H9 (cell line): ENCODE measurements at regions not wholly inside any gene's neighbourhood (a gene's known extent, or its start where the extent isn't known, plus 50 kb on each side); places are given as distances from the start of the nearest gene placed in this dataset.

ENCODE experiments used
- DNase-seq: peaks from one replicate; pipeline ENCODE4 v3.0.0-alpha.2; 2017
- H2AFZ ChIP-seq: one replicate; pipeline ENCODE4 v1.6.1; 2013; ENCODE audit warnings: mild to moderate bottlenecking, low read length, control low read depth, moderate library complexity
- H2AK5ac ChIP-seq: 2 replicates; pipeline ENCODE4 v1.6.1; 2013; ENCODE audit warnings: low read length, control low read depth, mixed read lengths; ENCODE audit not compliant: insufficient read length
- H2BK120ac ChIP-seq: one replicate; pipeline ENCODE4 v1.6.1; 2013; ENCODE audit warnings: low read depth, mild to moderate bottlenecking, low read length, control low read depth, inconsistent platforms; ENCODE audit not compliant: poor library complexity, severe bottlenecking
- H2BK12ac ChIP-seq: 2 replicates; pipeline ENCODE4 v1.6.1; 2013; ENCODE audit warnings: low read length, control low read depth, mixed read lengths, low read depth; ENCODE audit not compliant: insufficient read length
- H2BK15ac ChIP-seq: 2 replicates; pipeline ENCODE4 v1.6.1; 2013; ENCODE audit warnings: low read depth, low read length, control low read depth
- H2BK20ac ChIP-seq: one replicate; pipeline ENCODE4 v1.6.1; 2013; ENCODE audit warnings: low read depth, mild to moderate bottlenecking, low read length, control low read depth, inconsistent platforms; ENCODE audit not compliant: poor library complexity, severe bottlenecking
- H2BK5ac ChIP-seq: 2 replicates; pipeline ENCODE4 v1.6.1; 2013; ENCODE audit warnings: low read length, control low read depth, mixed read lengths; ENCODE audit not compliant: insufficient read length
- H3K14ac ChIP-seq: 2 replicates; pipeline ENCODE4 v1.6.1; 2013; ENCODE audit warnings: low read length, control low read depth; ENCODE audit not compliant: insufficient read depth
- H3K18ac ChIP-seq: 2 replicates; pipeline ENCODE4 v1.6.1; 2013; ENCODE audit warnings: low read depth, mild to moderate bottlenecking, mixed read lengths, low read length, control low read depth; ENCODE audit not compliant: insufficient read length
- H3K23ac ChIP-seq: 2 replicates; pipeline ENCODE4 v1.6.1; 2013; ENCODE audit warnings: low read length, control low read depth, mixed read lengths, low read depth; ENCODE audit not compliant: insufficient read length
- H3K23me2 ChIP-seq: 2 replicates; pipeline ENCODE4 v1.6.1; 2013; ENCODE audit warnings: low read depth, mild to moderate bottlenecking, mixed read lengths, low read length, control low read depth; ENCODE audit not compliant: insufficient read length, poor library complexity, severe bottlenecking
- H3K27ac ChIP-seq: 2 replicates; pipeline ENCODE4 v1.5.1; 2013; ENCODE audit warnings: low read length, control low read depth, mixed read lengths, low read depth; ENCODE audit not compliant: insufficient read length
- H3K27me3 ChIP-seq: 2 replicates; pipeline ENCODE4 v1.6.1; 2013; ENCODE audit warnings: low read length, control low read depth, inconsistent platforms; ENCODE audit not compliant: insufficient read depth
- H3K4ac ChIP-seq: 2 replicates; pipeline ENCODE4 v1.6.1; 2013; ENCODE audit warnings: low read depth, mild to moderate bottlenecking, control low read depth, inconsistent platforms, low read length, moderate library complexity
- H3K4me1 ChIP-seq: 2 replicates; pipeline ENCODE4 v1.6.1; 2013; ENCODE audit warnings: low read length, control low read depth, inconsistent platforms; ENCODE audit not compliant: insufficient read depth
- H3K4me2 ChIP-seq: 2 replicates; pipeline ENCODE4 v1.6.1; 2013; ENCODE audit warnings: low read length, control low read depth, mixed read lengths; ENCODE audit not compliant: insufficient read length, insufficient read depth
- H3K56ac ChIP-seq: 2 replicates; pipeline ENCODE4 v1.6.1; 2013; ENCODE audit warnings: low read depth, mild to moderate bottlenecking, mixed read lengths, low read length, control low read depth; ENCODE audit not compliant: insufficient read length
- H3K79me1 ChIP-seq: 2 replicates; pipeline ENCODE4 v1.6.1; 2013; ENCODE audit warnings: low read depth, mild to moderate bottlenecking, moderate library complexity, low read length, control low read depth, inconsistent platforms; ENCODE audit not compliant: insufficient read depth, poor library complexity, severe bottlenecking
- H3K79me2 ChIP-seq: 2 replicates; pipeline ENCODE4 v1.6.1; 2013; ENCODE audit warnings: low read length, control low read depth, inconsistent platforms; ENCODE audit not compliant: insufficient read depth
- H3K9ac ChIP-seq: 2 replicates; pipeline ENCODE4 v1.6.1; 2013; ENCODE audit warnings: low read length, control low read depth, mixed read lengths; ENCODE audit not compliant: insufficient read length; ENCODE audit errors: extremely low read depth
- H3K9me3 ChIP-seq: one replicate; pipeline ENCODE4 v1.6.1; 2013; ENCODE audit warnings: low read depth, low read length, inconsistent platforms; ENCODE audit not compliant: control insufficient read depth
- H3T11ph ChIP-seq: one replicate; pipeline ENCODE4 v1.6.1; 2013; ENCODE audit warnings: mild to moderate bottlenecking, low read length, control low read depth, inconsistent platforms
- H4K20me1 ChIP-seq: one replicate; pipeline ENCODE4 v1.6.1; 2013; ENCODE audit not compliant: control insufficient read depth, insufficient read length, insufficient read depth
- H4K5ac ChIP-seq: 2 replicates; pipeline ENCODE4 v1.6.1; 2013; ENCODE audit warnings: low read depth, mild to moderate bottlenecking, mixed read lengths, low read length, control low read depth; ENCODE audit not compliant: insufficient read length
- H4K8ac ChIP-seq: replicated peaks from 2 replicates; pipeline ENCODE4 v1.6.1; 2013; ENCODE audit warnings: low read length, control low read depth, mixed read lengths, low read depth; ENCODE audit not compliant: insufficient read length
- H4K91ac ChIP-seq: 2 replicates; pipeline ENCODE4 v1.6.1; 2013; ENCODE audit warnings: low read depth, mild to moderate bottlenecking, moderate library complexity, mixed read lengths, low read length, control low read depth; ENCODE audit not compliant: insufficient read length
- H3K27ac Mint-ChIP-seq, 3 experiments: 2 replicates in 2 of 3; 3 replicates in 1 of 3; pipeline ENCODE4 v1.8.0; 2020 to 2021; ENCODE audit warnings: mixed read lengths in 3 of 3, mild to moderate bottlenecking in 1 of 3, moderate library complexity in 1 of 3
- H3K27me3 Mint-ChIP-seq: 2 replicates; pipeline ENCODE4 v1.8.0; 2021; ENCODE audit warnings: low read depth, mild to moderate bottlenecking, moderate library complexity, mixed read lengths
- H3K36me3 Mint-ChIP-seq, 3 experiments: 2 replicates in 2 of 3; 3 replicates in 1 of 3; pipeline ENCODE4 v1.8.0; 2020 to 2021; ENCODE audit warnings: low read depth in 3 of 3, mixed read lengths in 3 of 3; ENCODE audit not compliant: insufficient read depth in 1 of 3
- H3K4me1 Mint-ChIP-seq, 2 experiments: 2 replicates each; pipeline ENCODE4 v1.8.0; 2020; ENCODE audit warnings: mixed read lengths in 2 of 2
- H3K4me3 Mint-ChIP-seq, 2 experiments: 2 replicates in 1 of 2; 3 replicates in 1 of 2; pipeline ENCODE4 v1.8.0; 2020 to 2021; ENCODE audit warnings: mild to moderate bottlenecking in 2 of 2, mixed read lengths in 2 of 2, moderate library complexity in 1 of 2
- H3K9me3 Mint-ChIP-seq, 2 experiments: 2 replicates in 1 of 2; 3 replicates in 1 of 2; pipeline ENCODE4 v1.8.0; 2020; ENCODE audit warnings: mild to moderate bottlenecking in 2 of 2, mixed read lengths in 2 of 2, moderate library complexity in 1 of 2
- WGBS: extraction: QIAGEN DNeasy Blood & Tissue Kit; methylation state at CpG from one replicate; pipeline ENCODE4 v1.1.7; 2013; ENCODE audit warnings: missing lambda C conversion rate, low lambda C conversion rate, mixed read lengths; ENCODE audit not compliant: insufficient read length; ENCODE audit errors: extremely low coverage; 5-methylcytosine and 5-hydroxymethylcytosine counted together
- TF ChIP-seq, protein P1 (sequence below): fragments of 200-600 bp; sonication (generic); conservative IDR thresholded peaks from 3 replicates; pipeline ENCODE4 v1.8.0; 2021; ENCODE audit warnings: antibody characterized with exemption, mild to moderate bottlenecking

DNA sequence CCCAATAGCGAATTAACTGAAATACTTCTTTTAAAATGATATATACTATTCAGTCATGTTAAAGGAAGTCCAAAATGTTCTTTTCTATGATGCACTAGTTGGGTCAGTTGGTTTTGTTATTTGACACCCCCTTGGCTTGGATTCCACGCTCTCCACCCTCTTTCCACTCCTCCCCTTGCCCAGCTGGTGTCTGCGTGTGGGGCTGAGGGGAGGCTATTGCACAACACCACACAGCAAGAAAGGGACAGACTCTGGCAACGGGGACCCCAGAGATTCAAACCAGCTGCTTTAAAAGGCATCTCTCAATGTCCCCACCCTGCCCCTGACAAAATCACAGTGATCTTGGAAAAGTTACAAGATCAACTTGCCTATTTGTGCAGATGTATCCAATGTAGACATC, 394.3 kb downstream of the TGFB2 start:
- Histone ChIP-seq H2BK12ac (no peak overlapping the region), H3K79me1 (no peaks in the 10 kb centered on the region), H3K27me3 (no peaks in the 10 kb centered on the region), H3K9ac (no peak overlapping the region), H3K9me3 (no peaks in the 10 kb centered on the region), H3K4me1 (no peaks in the 10 kb centered on the region), H2BK120ac (no peak overlapping the region), H4K8ac (no peak overlapping the region), H2AFZ (no peak overlapping the region), H3K27ac (no peak overlapping the region), H4K5ac (no peak overlapping the region), H3K14ac (no peak overlapping the region), H2AK5ac (no peak overlapping the region), H3K4me2 (no peak overlapping the region), H3K79me2 (no peaks in the 10 kb centered on the region), H2BK5ac (no peak overlapping the region), H4K91ac (no peak overlapping the region), H3K23me2 (no peaks in the 10 kb centered on the region), H3K56ac (no peak overlapping the region), H2BK15ac (no peak overlapping the region), H3K23ac (no peak overlapping the region), H3T11ph (no peak overlapping the region), H3K18ac (no peak overlapping the region), H3K4ac (no peak overlapping the region), H2BK20ac (no peak overlapping the region), H4K20me1 (no peaks in the 10 kb centered on the region)
- H3K9me3 Mint-ChIP-seq: peaks cover 5% of the 10 kb centered on the region in 2 experiments
- TF ChIP-seq, protein P1, sequence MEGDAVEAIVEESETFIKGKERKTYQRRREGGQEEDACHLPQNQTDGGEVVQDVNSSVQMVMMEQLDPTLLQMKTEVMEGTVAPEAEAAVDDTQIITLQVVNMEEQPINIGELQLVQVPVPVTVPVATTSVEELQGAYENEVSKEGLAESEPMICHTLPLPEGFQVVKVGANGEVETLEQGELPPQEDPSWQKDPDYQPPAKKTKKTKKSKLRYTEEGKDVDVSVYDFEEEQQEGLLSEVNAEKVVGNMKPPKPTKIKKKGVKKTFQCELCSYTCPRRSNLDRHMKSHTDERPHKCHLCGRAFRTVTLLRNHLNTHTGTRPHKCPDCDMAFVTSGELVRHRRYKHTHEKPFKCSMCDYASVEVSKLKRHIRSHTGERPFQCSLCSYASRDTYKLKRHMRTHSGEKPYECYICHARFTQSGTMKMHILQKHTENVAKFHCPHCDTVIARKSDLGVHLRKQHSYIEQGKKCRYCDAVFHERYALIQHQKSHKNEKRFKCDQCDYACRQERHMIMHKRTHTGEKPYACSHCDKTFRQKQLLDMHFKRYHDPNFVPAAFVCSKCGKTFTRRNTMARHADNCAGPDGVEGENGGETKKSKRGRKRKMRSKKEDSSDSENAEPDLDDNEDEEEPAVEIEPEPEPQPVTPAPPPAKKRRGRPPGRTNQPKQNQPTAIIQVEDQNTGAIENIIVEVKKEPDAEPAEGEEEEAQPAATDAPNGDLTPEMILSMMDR: no peak
- no peaks in the 10 kb centered on the region for H3K27me3 Mint-ChIP-seq
- 0 out of 4 replicates have a peak, but pooled peaks cover 0 to 2% of the 10 kb centered on the region in 2 experiments for H3K4me1 Mint-ChIP-seq
- H3K27ac Mint-ChIP-seq: no peak overlapping the region; a peak in 1 of 7 replicates
- peaks cover 0 to 7% (median 4%) of the 10 kb centered on the region in 3 experiments; a peak in 4 of 7 replicates for H3K36me3 Mint-ChIP-seq
- WGBS: no CpG with 5 or more reads among the region's 4 CpGs
- no peak for DNase-seq
- no peak overlapping the region for H3K4me3 Mint-ChIP-seq
